ENCODE measurements at regions not wholly inside any gene's neighbourhood (a gene's known extent, or its start where the extent isn't known, plus 50 kb on each side); places are given as distances from the start of the nearest gene placed in this dataset.
A peak's percentile ranks its signal among the peaks of the same experiment; 100 is the strongest.
"Not testable (repeated sequence)": the region's sequence is repeated elsewhere in the genome, so short reads cannot be mapped to it uniquely, and the experiment has no call there.

- peak overlapping the region; percentile 29 for H3K4me3 ChIP-seq
- not testable (repeated sequence) for H3K36me3 ChIP-seq, H3K27me3 ChIP-seq, H3K9me3 ChIP-seq
- DNase-seq: peak; percentile 23
Measured at GRCh38 chr15:32536507-32537172, 56.6 kb upstream of the GOLGA8N start.

- H3K36me3 ChIP-seq, H3K27me3 ChIP-seq, DNase-seq, H3K9me3 ChIP-seq, H3K4me3 ChIP-seq: not testable (repeated sequence)
Measured at GRCh38 chr15:32536057-32536493, 57.2 kb upstream of the GOLGA8N start.

GRCh38 chr15:32535150-32535898, 57.9 kb upstream of the GOLGA8N start:
- not testable (repeated sequence) for H3K36me3 ChIP-seq, H3K4me3 ChIP-seq, H3K9me3 ChIP-seq, DNase-seq, H3K27me3 ChIP-seq

- H3K9me3 ChIP-seq, H3K36me3 ChIP-seq, DNase-seq, H3K4me3 ChIP-seq, H3K27me3 ChIP-seq: not testable (repeated sequence)
Measured at GRCh38 chr15:32522900-32523299, 67.5 kb upstream of the GOLGA8O start.

- not testable (repeated sequence) for H3K36me3 ChIP-seq, H3K9me3 ChIP-seq, H3K4me3 ChIP-seq, H3K27me3 ChIP-seq, DNase-seq
Measured at GRCh38 chr15:32522421-32522820, 67.0 kb upstream of the GOLGA8O start.

GRCh38 chr15:32518976-32519375, 63.5 kb upstream of the GOLGA8O start:
- not testable (repeated sequence) for H3K4me3 ChIP-seq, DNase-seq, H3K27me3 ChIP-seq, H3K9me3 ChIP-seq, H3K36me3 ChIP-seq

GRCh38 chr15:32518013-32518412, 62.6 kb upstream of the GOLGA8O start:
- not testable (repeated sequence) for H3K9me3 ChIP-seq, H3K4me3 ChIP-seq, DNase-seq, H3K27me3 ChIP-seq, H3K36me3 ChIP-seq

- DNase-seq, H3K36me3 ChIP-seq, H3K27me3 ChIP-seq, H3K9me3 ChIP-seq, H3K4me3 ChIP-seq: not testable (repeated sequence)
Measured at GRCh38 chr15:32516954-32517353, 61.5 kb upstream of the GOLGA8O start.

- not testable (repeated sequence) for DNase-seq, H3K36me3 ChIP-seq, H3K9me3 ChIP-seq, H3K4me3 ChIP-seq, H3K27me3 ChIP-seq
Measured at GRCh38 chr15:32513378-32513777, 57.9 kb upstream of the GOLGA8O start.

GRCh38 chr15:32510027-32510426, 54.6 kb upstream of the GOLGA8O start:
- H3K36me3 ChIP-seq, H3K4me3 ChIP-seq, DNase-seq, H3K9me3 ChIP-seq, H3K27me3 ChIP-seq: not testable (repeated sequence)

GRCh38 chr15:32508081-32508480, 52.6 kb upstream of the GOLGA8O start:
- not testable (repeated sequence) for H3K9me3 ChIP-seq, H3K36me3 ChIP-seq, H3K27me3 ChIP-seq, H3K4me3 ChIP-seq, DNase-seq

GRCh38 chr15:32506787-32507186, 51.4 kb upstream of the GOLGA8O start:
- DNase-seq, H3K4me3 ChIP-seq, H3K9me3 ChIP-seq, H3K36me3 ChIP-seq, H3K27me3 ChIP-seq: not testable (repeated sequence)

- DNase-seq, H3K9me3 ChIP-seq, H3K4me3 ChIP-seq, H3K27me3 ChIP-seq, H3K36me3 ChIP-seq: not testable (repeated sequence)
Measured at GRCh38 chr15:32505633-32506032, 50.2 kb upstream of the GOLGA8O start.
